Testis (tissue), 2 donors: ENCODE measurements at regions not wholly inside any gene's neighbourhood (a gene's known extent, or its start where the extent isn't known, plus 50 kb on each side); places are given as distances from the start of the nearest gene placed in this dataset.
"Not testable (repeated sequence)": the region's sequence is repeated elsewhere in the genome, so short reads cannot be mapped to it uniquely, and the experiment has no call there.

Source experiments
- DNase-seq: peaks from one replicate; pipeline ENCODE4 v3.0.0-alpha.2; 2019
- H3K27ac ChIP-seq, 2 donors: fragments of 200-600 bp; sonication (generic); one replicate each; pipeline ENCODE4 v1.5.1; 2019
- H3K27me3 ChIP-seq: fragments of 200-600 bp; sonication (generic); one replicate; pipeline ENCODE4 v1.5.1; 2019
- H3K36me3 ChIP-seq: fragments of 200-600 bp; sonication (generic); one replicate; pipeline ENCODE4 v1.5.1; 2017; ENCODE audit warnings: low read depth; ENCODE audit errors: missing control alignments
- H3K4me1 ChIP-seq: fragments of 200-600 bp; sonication (generic); one replicate; pipeline ENCODE4 v1.5.1; 2019
- H3K4me3 ChIP-seq, 2 donors: fragments of 200-600 bp; sonication (generic); one replicate each; pipeline ENCODE4 v1.5.1; 2017 to 2019
- H3K9me3 ChIP-seq: fragments of 200-600 bp; sonication (generic); one replicate; pipeline ENCODE4 v1.5.1; 2017
- POLR2A ChIP-seq: fragments of 450-650 bp; IDR thresholded peaks from one replicate; pipeline ENCODE4 v1.6.1; 2017; ENCODE audit warnings: antibody characterized with exemption, mild to moderate bottlenecking, moderate library complexity
- WGBS, 2 donors: methylation state at CpG; one replicate each; pipeline ENCODE4 v1.1.5; 2018; 5-methylcytosine and 5-hydroxymethylcytosine counted together
- intact Hi-C: fragments of 100-400 bp; cut with DNase I; formaldehyde crosslinking; loops from one replicate; pipeline ENCODE4 v1.15.1; 2023; ENCODE audit warnings: low total_unique reads
- TF ChIP-seq, protein P1 (sequence below), 3 experiments: fragments of 450-650 bp in 2 of 3; fragments of 200-600 bp in 1 of 3; sonication (generic) in 1 of 3; IDR thresholded peaks; one replicate each; pipeline ENCODE4 v1.5.1; 2016 to 2019; ENCODE audit warnings: antibody characterized with exemption in 3 of 3, mild to moderate bottlenecking in 2 of 3, moderate library complexity in 1 of 3

DNA sequence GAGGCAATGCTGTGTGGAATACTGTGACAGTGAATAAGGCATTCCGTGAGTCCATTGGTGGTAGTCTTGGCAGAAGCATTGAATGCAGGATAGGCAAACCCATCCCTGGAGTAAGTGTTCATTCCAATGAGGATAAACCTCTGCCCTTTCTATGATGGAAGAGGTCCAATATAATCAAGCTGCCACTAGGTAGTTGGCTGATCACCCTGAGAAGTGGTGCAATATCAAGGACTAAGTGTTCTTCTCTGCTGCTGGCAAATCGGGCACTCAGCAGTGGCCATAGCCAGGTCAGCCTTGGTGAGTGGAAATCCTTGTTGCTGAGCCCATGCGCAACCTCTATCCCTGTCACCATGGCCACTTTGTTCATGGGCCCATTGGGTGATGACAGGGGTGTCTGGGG lies 70.1 kb downstream of the FBXO4 start:
- no peak overlapping the region for H3K27ac ChIP-seq
- intact Hi-C loops: no loop called here
- no peaks in the 10 kb centered on the region for H3K4me1 ChIP-seq
- no peaks in the 10 kb centered on the region for H3K9me3 ChIP-seq
- DNase-seq: no peak
- no peak for TF ChIP-seq POLR2A
- TF ChIP-seq, protein P1, sequence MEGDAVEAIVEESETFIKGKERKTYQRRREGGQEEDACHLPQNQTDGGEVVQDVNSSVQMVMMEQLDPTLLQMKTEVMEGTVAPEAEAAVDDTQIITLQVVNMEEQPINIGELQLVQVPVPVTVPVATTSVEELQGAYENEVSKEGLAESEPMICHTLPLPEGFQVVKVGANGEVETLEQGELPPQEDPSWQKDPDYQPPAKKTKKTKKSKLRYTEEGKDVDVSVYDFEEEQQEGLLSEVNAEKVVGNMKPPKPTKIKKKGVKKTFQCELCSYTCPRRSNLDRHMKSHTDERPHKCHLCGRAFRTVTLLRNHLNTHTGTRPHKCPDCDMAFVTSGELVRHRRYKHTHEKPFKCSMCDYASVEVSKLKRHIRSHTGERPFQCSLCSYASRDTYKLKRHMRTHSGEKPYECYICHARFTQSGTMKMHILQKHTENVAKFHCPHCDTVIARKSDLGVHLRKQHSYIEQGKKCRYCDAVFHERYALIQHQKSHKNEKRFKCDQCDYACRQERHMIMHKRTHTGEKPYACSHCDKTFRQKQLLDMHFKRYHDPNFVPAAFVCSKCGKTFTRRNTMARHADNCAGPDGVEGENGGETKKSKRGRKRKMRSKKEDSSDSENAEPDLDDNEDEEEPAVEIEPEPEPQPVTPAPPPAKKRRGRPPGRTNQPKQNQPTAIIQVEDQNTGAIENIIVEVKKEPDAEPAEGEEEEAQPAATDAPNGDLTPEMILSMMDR (IDR thresholded peaks at IDR 0.05): no peak
- 95 to 97% methylated on average over 3 of the region's 3 CpGs for WGBS, 2 donors
- H3K36me3 ChIP-seq: no peaks in the 10 kb centered on the region
- no peak overlapping the region for H3K4me3 ChIP-seq
- no peaks in the 10 kb centered on the region for H3K27me3 ChIP-seq

DNA sequence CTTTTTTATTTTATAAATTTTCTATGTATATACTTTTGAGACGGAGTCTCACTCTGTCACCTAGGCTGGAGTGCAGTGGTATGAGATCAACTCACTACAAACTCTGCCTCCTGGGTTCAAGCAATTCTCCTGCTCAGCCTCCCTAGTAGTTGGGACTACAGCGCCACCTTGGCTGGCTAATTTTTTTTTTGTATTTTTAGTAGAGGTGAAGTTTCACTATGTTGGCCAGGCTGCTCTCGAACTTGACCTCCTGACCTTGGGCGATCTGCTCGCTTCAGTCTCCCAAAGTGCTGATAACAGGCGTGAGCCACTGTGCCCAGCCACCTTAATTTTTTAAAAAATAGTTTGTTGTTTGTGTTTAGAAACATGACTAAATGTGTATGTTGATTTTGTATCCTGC lies 76.6 kb downstream of the FBXO4 start:
- intact Hi-C loops: no loop called here
- no peaks in the 10 kb centered on the region for H3K36me3 ChIP-seq
- WGBS, 2 donors: 84 to 89% methylated on average over 6 of the region's 6 CpGs

DNA sequence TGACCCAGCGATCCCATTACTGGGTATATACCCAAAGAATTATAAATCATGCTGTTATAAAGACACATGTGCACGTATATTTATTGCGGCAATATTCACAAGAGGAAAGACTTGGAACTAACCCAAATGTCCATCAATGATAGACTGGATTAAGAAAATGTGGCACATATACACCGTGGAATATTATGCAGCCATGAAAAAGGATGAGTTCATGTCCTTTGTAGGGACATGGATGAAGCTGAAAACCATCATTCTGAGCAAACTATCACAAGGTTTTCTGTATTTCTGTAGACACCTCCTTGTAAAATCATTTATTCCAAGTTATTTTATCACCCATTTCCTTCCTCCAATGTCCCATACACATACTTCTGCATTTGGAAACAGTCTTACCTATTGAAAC lies 78.8 kb downstream of the FBXO4 start:
- H3K27ac ChIP-seq, H3K27me3 ChIP-seq, H3K4me3 ChIP-seq, H3K36me3 ChIP-seq, H3K4me1 ChIP-seq, DNase-seq, H3K9me3 ChIP-seq, intact Hi-C loops: not testable (repeated sequence)
- WGBS, 2 donors: 94 to 95% methylated on average over 4 of the region's 4 CpGs

More for the DNA sequence above, 76.6 kb downstream of the FBXO4 start:
- no peaks in the 10 kb centered on the region for H3K4me1 ChIP-seq
- TF ChIP-seq, protein P1 (IDR thresholded peaks at IDR 0.05): no peak
- TF ChIP-seq POLR2A: no peak
- no peak overlapping the region for H3K27ac ChIP-seq
- H3K27me3 ChIP-seq: no peaks in the 10 kb centered on the region
- H3K4me3 ChIP-seq: no peak overlapping the region
- no peak for DNase-seq
- H3K9me3 ChIP-seq: no peaks in the 10 kb centered on the region

DNA sequence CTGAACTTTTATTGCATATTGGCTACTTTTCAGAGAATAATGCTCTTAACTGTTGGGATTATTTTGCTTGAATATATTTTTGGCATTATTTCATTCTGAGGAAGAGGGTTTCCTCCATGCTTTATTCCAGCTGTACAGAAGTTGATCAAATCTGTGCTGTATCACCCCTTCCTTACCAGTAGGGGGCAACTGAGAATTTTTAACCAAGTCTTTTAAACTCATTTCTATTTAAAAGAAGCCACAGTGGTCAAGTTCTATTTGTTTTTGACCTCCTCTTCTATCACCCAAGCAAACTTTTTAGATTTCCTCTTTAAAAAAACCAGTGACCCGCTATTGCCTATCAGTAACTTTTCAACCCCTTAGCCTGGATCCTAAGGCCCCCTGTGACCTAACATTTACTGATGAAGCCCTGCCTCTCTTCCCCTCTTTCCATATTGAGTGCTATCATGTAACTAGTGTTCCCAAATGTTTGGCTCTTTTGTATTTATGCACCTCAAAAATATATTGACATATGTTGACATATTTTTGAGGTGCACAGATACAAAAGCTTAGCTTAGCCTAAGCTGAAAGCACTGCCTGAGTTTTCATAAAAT lies 80.6 kb downstream of the FBXO4 start:
- intact Hi-C loops: no loop called here
- WGBS, 2 donors: 18 to 25% methylated on average over 1 of the region's 1 CpG

DNA sequence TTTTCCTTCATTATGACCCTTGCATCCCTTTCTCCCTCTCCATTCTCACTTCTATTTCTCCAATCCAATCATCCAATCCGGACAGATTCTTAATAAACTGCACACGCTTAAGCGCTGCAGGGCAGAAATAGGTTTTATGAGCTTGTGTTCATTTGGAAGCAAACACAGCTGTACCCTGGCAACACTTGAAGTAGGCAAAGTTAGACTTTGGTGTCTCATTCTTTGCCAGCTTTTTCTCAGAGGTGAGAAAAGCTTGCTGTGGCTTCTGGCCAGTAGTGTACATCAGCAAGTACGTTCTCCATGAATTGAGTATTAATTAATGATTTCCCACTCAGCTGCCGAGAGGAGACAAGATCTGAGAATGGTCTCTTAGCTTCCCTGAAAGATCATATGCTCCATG lies 88.5 kb downstream of the FBXO4 start:
- Histone ChIP-seq H3K9me3 (no peaks in the 10 kb centered on the region), H3K36me3 (no peaks in the 10 kb centered on the region), H3K27me3 (no peaks in the 10 kb centered on the region), H3K4me3 (no peak overlapping the region), H3K4me1 (no peaks in the 10 kb centered on the region), H3K27ac (no peak overlapping the region)
- no peak for DNase-seq
- WGBS, 2 donors: 78 to 89% methylated on average over 5 of the region's 5 CpGs
- no peak for TF ChIP-seq POLR2A
- TF ChIP-seq, protein P1 (IDR thresholded peaks at IDR 0.05): no peak
- intact Hi-C loops: no loop called here

More for the DNA sequence above, 80.6 kb downstream of the FBXO4 start:
- DNase-seq: no peak
- Histone ChIP-seq H3K36me3 (no peaks in the 10 kb centered on the region), H3K4me3 (no peak overlapping the region), H3K4me1 (no peaks in the 10 kb centered on the region), H3K27ac (no peak overlapping the region), H3K9me3 (no peaks in the 10 kb centered on the region), H3K27me3 (no peaks in the 10 kb centered on the region)
- TF ChIP-seq, protein P1 (IDR thresholded peaks at IDR 0.05): peak; percentile 44 to 80 (median 60)
- TF ChIP-seq POLR2A: no peak
